ENCODE measurements at regions not wholly inside any gene's neighbourhood (a gene's known extent, or its start where the extent isn't known, plus 50 kb on each side); places are given as distances from the start of the nearest gene placed in this dataset.
A peak's percentile ranks its signal among the peaks of the same experiment; 100 is the strongest.

GRCh38 chr20:4606051-4606450 lies 80.2 kb upstream of the PRNP start:
- FAIRE-seq (no peak), DNase-seq (ENCODE audit: low read depth in 1 of 2, low spot score in 1 of 2) (no peak), ATAC-seq (no peak)
- no peak overlapping the region for H3K4me3 ChIP-seq
- H3K4me1 ChIP-seq: peaks cover 6% of the 10 kb centered on the region; the same call in 1 of the 3 replicates
- H3K27ac ChIP-seq: no peak overlapping the region
- WGBS (ENCODE audit: missing lambda C conversion rate): 48% methylated on average over 2 of the region's 2 CpGs
- ChIA-PET POLR2A (interaction anchor here (1.0 kb wide), 1 partner anchor 32 kb away, joined by 3 read pairs; no protein-coding TSS in a partner anchor), CTCF (interaction anchor here (0.7 to 13.3 kb wide), 20 partner anchors 9 to 498 kb away, joined by 3 to 378 read pairs (median 3); partner anchors contain the start of gene PRND)
- no peak for TF ChIP-seq JUNB (IDR thresholded peaks at IDR 0.05)
- no peak overlapping the region for H3K4me2 ChIP-seq
- no peaks in the 10 kb centered on the region for H3K9me3 ChIP-seq

GRCh38 chr20:4605166-4605565 lies 81.1 kb upstream of the PRNP start:
- Histone ChIP-seq H3K27ac (no peak overlapping the region), H3K4me2 (no peak overlapping the region), H3K4me1 (peaks cover 6% of the 10 kb centered on the region; the same call in 1 of the 3 replicates), H3K4me3 (no peak overlapping the region), H3K9me3 (no peaks in the 10 kb centered on the region)
- 46% methylated on average over 4 of the region's 4 CpGs for WGBS (ENCODE audit: missing lambda C conversion rate)
- no peak for TF ChIP-seq E2F6 (IDR thresholded peaks at IDR 0.05; ENCODE audit: borderline replicate concordance, low read depth)
- TF ChIP-seq RNF2 (IDR thresholded peaks at IDR 0.05; ENCODE audit: borderline replicate concordance, low read depth): no peak
- TF ChIP-seq RCOR1 (IDR thresholded peaks at IDR 0.05; ENCODE audit: low read depth, low read length): no peak
- no peak for TF ChIP-seq KDM5A (IDR thresholded peaks at IDR 0.05)
- no peak for TF ChIP-seq RFX5 (IDR thresholded peaks at IDR 0.05)
- no peak for TF ChIP-seq CEBPB (IDR thresholded peaks at IDR 0.05)
- DNase-seq (ENCODE audit: low read depth in 1 of 2, low spot score in 1 of 2): no peak
- CTCF ChIA-PET: interaction anchor here (0.8 to 13.3 kb wide), 9 partner anchors 13 to 379 kb away, joined by 3 to 378 read pairs (median 5); partner anchors contain the start of gene PRND
- FAIRE-seq: peak; percentile 43
- ATAC-seq: no peak
- POLR2A ChIA-PET: no interaction called here

- ATAC-seq (no peak), DNase-seq (ENCODE audit: low read depth in 1 of 2, low spot score in 1 of 2) (no peak), FAIRE-seq (no peak)
- POLR2A ChIA-PET: no interaction called here
- TF ChIP-seq EHMT2 (IDR thresholded peaks at IDR 0.05; ENCODE audit: low read depth): no peak
- TF ChIP-seq ZNF302 (CRISPR knock-in tag; IDR thresholded peaks at IDR 0.05): no peak
- TF ChIP-seq CHD4 (IDR thresholded peaks at IDR 0.05; ENCODE audit: borderline replicate concordance): no peak
- no peak for TF ChIP-seq HEYL (CRISPR knock-in tag; IDR thresholded peaks at IDR 0.05)
- no peak for TF ChIP-seq MYC (IDR thresholded peaks at IDR 0.05; ENCODE audit: borderline replicate concordance, low read length)
- no peak for TF ChIP-seq NR3C1 (IDR thresholded peaks at IDR 0.05)
- no peak for TF ChIP-seq ELK1 (IDR thresholded peaks at IDR 0.05; ENCODE audit: low read depth, low read length)
- no peak for TF ChIP-seq FOXS1 (CRISPR knock-in tag; IDR thresholded peaks at IDR 0.05)
- no peak overlapping the region for H3K4me2 ChIP-seq
- H3K4me3 ChIP-seq: no peak overlapping the region
- CTCF ChIA-PET: interaction anchor here (0.8 to 13.3 kb wide), 6 partner anchors 13 to 377 kb away, joined by 3 to 378 read pairs (median 5); partner anchors contain the start of gene PRND
- peaks cover 6% of the 10 kb centered on the region; the same call in 1 of the 3 replicates for H3K4me1 ChIP-seq
- no peak overlapping the region for H3K27ac ChIP-seq
- WGBS (ENCODE audit: missing lambda C conversion rate): 51% methylated on average over 3 of the region's 3 CpGs
- no peaks in the 10 kb centered on the region for H3K9me3 ChIP-seq
These were observed 81.7 kb upstream of the PRNP start for GRCh38 chr20:4604580-4604979.

- Histone ChIP-seq H3K4me3 (no peak overlapping the region), H3K9me3 (no peaks in the 10 kb centered on the region), H3K4me2 (no peak overlapping the region), H3K4me1 (peaks cover 6% of the 10 kb centered on the region; the same call in 1 of the 3 replicates), H3K27ac (no peak overlapping the region)
- ChIA-PET CTCF (interaction anchor here (1.1 to 13.3 kb wide), 8 partner anchors 8 to 497 kb away, joined by 3 to 378 read pairs (median 5); partner anchors contain the start of gene PRND), POLR2A (no interaction called here)
- TF ChIP-seq KDM1A (IDR thresholded peaks at IDR 0.05; ENCODE audit: low read depth) (no peak), NFE2L2 (conservative IDR thresholded peaks at IDR 0.05; ENCODE audit: low read length) (no peak), ATOH8 (CRISPR knock-in tag; IDR thresholded peaks at IDR 0.05; ENCODE audit: low read depth) (no peak), ZNF302 (CRISPR knock-in tag; IDR thresholded peaks at IDR 0.05) (no peak), GATA3 (IDR thresholded peaks at IDR 0.05; ENCODE audit: borderline replicate concordance) (no peak), HES2 (IDR thresholded peaks at IDR 0.05) (no peak), KDM5A (IDR thresholded peaks at IDR 0.05) (no peak), RFX5 (IDR thresholded peaks at IDR 0.05) (no peak), BHLHE40 (IDR thresholded peaks at IDR 0.05; ENCODE audit: low read depth, low read length) (no peak), RAD21 (conservative IDR thresholded peaks at IDR 0.05 in 1 of 2, IDR thresholded peaks at IDR 0.05 in 1 of 2) (no peak), CTCF (IDR thresholded peaks at IDR 0.05) (no peak), E2F6 (IDR thresholded peaks at IDR 0.05; ENCODE audit: borderline replicate concordance, low read depth) (no peak)
- no peak for DNase-seq (ENCODE audit: low read depth in 1 of 2, low spot score in 1 of 2)
- no peak for FAIRE-seq
- WGBS (ENCODE audit: missing lambda C conversion rate): 74% methylated on average over 11 of the region's 11 CpGs
- no peak for ATAC-seq
These were observed 82.5 kb upstream of the PRNP start for GRCh38 chr20:4603724-4604123.

Measured in A549 (cell line).